ENCODE measurements at regions not wholly inside any gene's neighbourhood (a gene's known extent, or its start where the extent isn't known, plus 50 kb on each side); places are given as distances from the start of the nearest gene placed in this dataset.
"Not testable (repeated sequence)": the region's sequence is repeated elsewhere in the genome, so short reads cannot be mapped to it uniquely, and the experiment has no call there.

GRCh38 chr11:100531290-100531689 lies 155.8 kb upstream of the ARHGAP42 start:
- H2BK20ac ChIP-seq (ENCODE audit: low read length); H3K36me3 ChIP-seq (ENCODE audit: control insufficient read depth in 2 of 4, insufficient read depth in 4 of 4, low read length in 3 of 4); H4K8ac ChIP-seq (ENCODE audit: extremely low read depth, insufficient read depth, low read length); POLR2A ChIA-PET (ENCODE audit: partially characterized antibody); H3K79me1 ChIP-seq (ENCODE audit: low read depth, low read length); H4K91ac ChIP-seq (replicated peaks; ENCODE audit: insufficient read length, low read length); H2BK5ac ChIP-seq (ENCODE audit: low read depth, low read length); H3K18ac ChIP-seq (ENCODE audit: extremely low read depth, low read length); H4K5ac ChIP-seq (ENCODE audit: insufficient read length, low read depth, low read length); H3K56ac ChIP-seq (replicated peaks; ENCODE audit: insufficient read length, low read depth, low read length); H2AK5ac ChIP-seq (ENCODE audit: low read depth, low read length); H3K14ac ChIP-seq (ENCODE audit: insufficient read length); H2BK12ac ChIP-seq (ENCODE audit: low read depth, low read length); H3K4me3 ChIP-seq (ENCODE audit: extremely low read depth in 1 of 4, insufficient read depth in 2 of 4, low read depth in 3 of 4, low read length in 4 of 4); H3K4me1 ChIP-seq (replicated peaks in 1 of 4; ENCODE audit: control insufficient read depth in 3 of 4, insufficient read depth in 4 of 4, low read length in 3 of 4); H3K4me2 ChIP-seq (ENCODE audit: insufficient read depth in 1 of 2, low read depth in 2 of 2, low read length in 2 of 2); H3K9me3 ChIP-seq (ENCODE audit: insufficient read depth in 2 of 2, low read depth in 1 of 2, low read length in 1 of 2); H2BK120ac ChIP-seq (replicated peaks; ENCODE audit: low read depth, low read length); H3K79me2 ChIP-seq (ENCODE audit: control insufficient read depth in 1 of 2, insufficient read depth in 2 of 2, low read length in 2 of 2); DNase-seq (ENCODE audit: low read depth in 1 of 2, low spot score in 2 of 2); H3K9ac ChIP-seq (replicated peaks in 1 of 4; ENCODE audit: extremely low read depth in 1 of 4, low read depth in 3 of 4, low read length in 3 of 4); H3K27ac ChIP-seq (ENCODE audit: low read depth, low read length); H2BK15ac ChIP-seq (ENCODE audit: low read length); H2AFZ ChIP-seq (ENCODE audit: low read length); H3K4ac ChIP-seq (replicated peaks; ENCODE audit: insufficient read length, low read depth, low read length); H3K23ac ChIP-seq (ENCODE audit: insufficient read length); H3K23me2 ChIP-seq (ENCODE audit: low read depth, low read length); H4K20me1 ChIP-seq (replicated peaks in 1 of 2; ENCODE audit: control insufficient read depth in 1 of 2, insufficient read depth in 2 of 2, low read length in 2 of 2); H3K27me3 ChIP-seq (replicated peaks in 1 of 4; ENCODE audit: control insufficient read depth in 3 of 4, extremely low read depth in 1 of 4, insufficient read depth in 3 of 4, low read length in 3 of 4); FAIRE-seq: not testable (repeated sequence)
- CTCF ChIA-PET (ENCODE audit: partially characterized antibody): interaction anchor here (1.5 kb wide), 1 partner anchor 193 kb away, joined by 3 read pairs; no protein-coding TSS in a partner anchor
- 100% methylated on average over 1 of the region's 1 CpG; no CpG with 5 or more reads in 1 of the 2 experiments for WGBS, 2 experiments (ENCODE audit: extremely low coverage in 1 of 2, insufficient coverage in 1 of 2, insufficient read length in 1 of 2, insufficient replicate concordance in 2 of 2, low coverage in 1 of 2, low lambda C conversion rate in 2 of 2, missing lambda C conversion rate in 1 of 2)
